Neural cell (in vitro differentiated cells): ENCODE measurements at regions not wholly inside any gene's neighbourhood (a gene's known extent, or its start where the extent isn't known, plus 50 kb on each side); places are given as distances from the start of the nearest gene placed in this dataset.

Experiments
- H2AFZ ChIP-seq: fragments of 200-600, 300-800 bp; sonication (generic), shearing (Covaris generic); 2 replicates; pipeline ENCODE4 v1.6.0; 2014; ENCODE audit warnings: low read depth, mild to moderate bottlenecking, antibody characterized with exemption, low read length, moderate library complexity
- H3F3A ChIP-seq: fragments of 200-600 bp; shearing (Covaris generic); 2 replicates; pipeline ENCODE4 v1.6.1; 2016; ENCODE audit warnings: mild to moderate bottlenecking, moderate library complexity, mixed read lengths, antibody characterized with exemption, low read length; ENCODE audit not compliant: insufficient read depth, poor library complexity, severe bottlenecking
- H3K27ac ChIP-seq: fragments of 200-600, 300-800 bp; sonication (generic), shearing (Covaris generic); 2 replicates; pipeline ENCODE4 v1.5.1; 2014; ENCODE audit warnings: mild to moderate bottlenecking, low read length, moderate library complexity
- H3K27me3 ChIP-seq: fragments of 300-800, 200-600 bp; sonication (generic), shearing (Covaris generic); 2 replicates; pipeline ENCODE4 v1.6.0; 2014; ENCODE audit warnings: mild to moderate bottlenecking, low read depth, low read length, moderate library complexity; ENCODE audit not compliant: insufficient read depth
- H3K36me3 ChIP-seq: fragments of 300-800, 200-600 bp; sonication (generic), shearing (Covaris generic); 2 replicates; pipeline ENCODE4 v1.5.1; 2014; ENCODE audit warnings: mild to moderate bottlenecking, antibody characterized with exemption, low read length, moderate library complexity; ENCODE audit not compliant: insufficient read depth
- H3K4me2 ChIP-seq: fragments of 300-800, 200-600 bp; sonication (generic), shearing (Covaris generic); 2 replicates; pipeline ENCODE4 v1.6.0; 2014; ENCODE audit warnings: mild to moderate bottlenecking, low read length
- H3K4me3 ChIP-seq: fragments of 300-800, 200-600 bp; sonication (generic), shearing (Covaris generic); 2 replicates; pipeline ENCODE4 v1.5.1; 2014; ENCODE audit warnings: mild to moderate bottlenecking, low read length, moderate library complexity
- H3K79me2 ChIP-seq: fragments of 200-600 bp; shearing (Covaris generic); replicated peaks from 2 replicates; pipeline ENCODE4 v1.6.0; 2014; ENCODE audit warnings: mild to moderate bottlenecking, low read length, moderate library complexity; ENCODE audit not compliant: insufficient read depth
- H3K9ac ChIP-seq: fragments of 300-800, 200-600 bp; sonication (generic), shearing (Covaris generic); 2 replicates; pipeline ENCODE4 v1.6.1; 2016; ENCODE audit warnings: mild to moderate bottlenecking, low read length, mixed read lengths
- H3K9me2 ChIP-seq: fragments of 200-600 bp; shearing (Covaris generic); 2 replicates; pipeline ENCODE4 v1.6.1; 2016; ENCODE audit warnings: mild to moderate bottlenecking, low read length, mixed read lengths; ENCODE audit not compliant: insufficient read depth
- H3K9me3 ChIP-seq: fragments of 200-600, 300-800 bp; sonication (generic), shearing (Covaris generic); 2 replicates; pipeline ENCODE4 v1.6.1; 2016; ENCODE audit warnings: mild to moderate bottlenecking, mixed run types, low read length, moderate library complexity, mixed read lengths
- H4K20me1 ChIP-seq: fragments of 200-600 bp; shearing (Covaris generic); 2 replicates; pipeline ENCODE4 v1.6.1; 2016; ENCODE audit warnings: mild to moderate bottlenecking, mixed run types; ENCODE audit not compliant: insufficient read depth
- CTCF ChIP-seq: fragments of 450-650 bp; IDR thresholded peaks from 2 replicates; pipeline ENCODE4 v1.5.1; 2014; ENCODE audit warnings: antibody characterized with exemption, mild to moderate bottlenecking, moderate library complexity; ENCODE audit not compliant: poor library complexity, severe bottlenecking
- EP300 ChIP-seq: fragments of 450-650 bp; conservative IDR thresholded peaks from 2 replicates; pipeline ENCODE4 v1.6.1; 2014; ENCODE audit warnings: antibody characterized with exemption, mild to moderate bottlenecking, moderate library complexity; ENCODE audit not compliant: poor library complexity, severe bottlenecking
- EZH2 ChIP-seq: fragments of 200-600, 300-800 bp; shearing (Covaris generic), sonication (generic); IDR thresholded peaks from 2 replicates; pipeline ENCODE4 v1.6.1; 2014; ENCODE audit warnings: antibody characterized with exemption, low read length, borderline replicate concordance, mild to moderate bottlenecking; ENCODE audit not compliant: insufficient read depth, poor library complexity, severe bottlenecking
- MXI1 ChIP-seq: fragments of 450-650 bp; conservative IDR thresholded peaks from 2 replicates; pipeline ENCODE4 v1.6.1; 2014; ENCODE audit warnings: antibody characterized with exemption, mild to moderate bottlenecking; ENCODE audit not compliant: poor library complexity, severe bottlenecking
- POLR2AphosphoS5 ChIP-seq: IDR thresholded peaks from 2 replicates; pipeline ENCODE4 v1.6.1; 2012
- RAD21 ChIP-seq: fragments of 450-650 bp; conservative IDR thresholded peaks from 2 replicates; pipeline ENCODE4 v1.6.1; 2014; ENCODE audit warnings: antibody characterized with exemption, mild to moderate bottlenecking, moderate library complexity
- REST ChIP-seq: IDR thresholded peaks from 2 replicates; pipeline ENCODE4 v1.6.1; 2012; ENCODE audit warnings: borderline replicate concordance
- SMC3 ChIP-seq: fragments of 450-650 bp; conservative IDR thresholded peaks from 2 replicates; pipeline ENCODE4 v1.6.1; 2014; ENCODE audit warnings: antibody characterized with exemption, mild to moderate bottlenecking, moderate library complexity; ENCODE audit not compliant: poor library complexity
- TAF1 ChIP-seq: IDR thresholded peaks from 2 replicates; pipeline ENCODE4 v1.6.1; 2012; ENCODE audit warnings: low read depth

GRCh38 chr10:33573606-33574005 is 239.1 kb upstream of the NRP1 start:
- Histone ChIP-seq H2AFZ (no peak overlapping the region), H3K27me3 (no peaks in the 10 kb centered on the region), H3K9me2 (no peaks in the 10 kb centered on the region), H4K20me1 (no peaks in the 10 kb centered on the region), H3K79me2 (no peaks in the 10 kb centered on the region), H3K9ac (no peak overlapping the region), H3K36me3 (no peaks in the 10 kb centered on the region), H3K27ac (no peak overlapping the region), H3F3A (no peaks in the 10 kb centered on the region), H3K9me3 (no peaks in the 10 kb centered on the region), H3K4me2 (no peak overlapping the region), H3K4me3 (no peak overlapping the region)
- no peak for TF ChIP-seq TAF1
- no peak for TF ChIP-seq EZH2
- no peak for TF ChIP-seq CTCF
- no peak for TF ChIP-seq EP300
- no peak for TF ChIP-seq MXI1
- no peak for TF ChIP-seq REST
- TF ChIP-seq POLR2AphosphoS5, result no peak
- no peak for TF ChIP-seq RAD21
- TF ChIP-seq SMC3, result no peak

- no peaks in the 10 kb centered on the region for H3K79me2 ChIP-seq
- H3K4me3 ChIP-seq, result no peak overlapping the region
- no peaks in the 10 kb centered on the region for H3K9me2 ChIP-seq
- H3K36me3 ChIP-seq, result no peaks in the 10 kb centered on the region
- no peaks in the 10 kb centered on the region for H3F3A ChIP-seq
- no peak overlapping the region for H3K4me2 ChIP-seq
- H4K20me1 ChIP-seq, result no peaks in the 10 kb centered on the region
- no peaks in the 10 kb centered on the region for H3K27me3 ChIP-seq
- H3K9ac ChIP-seq, result no peak overlapping the region
- no peak overlapping the region for H2AFZ ChIP-seq
- H3K9me3 ChIP-seq, result no peaks in the 10 kb centered on the region
- H3K27ac ChIP-seq, result no peak overlapping the region
- no peak for TF ChIP-seq EP300
Measured at GRCh38 chr10:33571616-33572015, 237.1 kb upstream of the NRP1 start.

GRCh38 chr10:33570495-33570894 is 236.0 kb upstream of the NRP1 start:
- Histone ChIP-seq H3F3A (no peaks in the 10 kb centered on the region), H4K20me1 (no peaks in the 10 kb centered on the region), H3K27ac (no peak overlapping the region), H3K79me2 (no peaks in the 10 kb centered on the region), H3K36me3 (no peaks in the 10 kb centered on the region), H3K4me2 (no peak overlapping the region), H3K27me3 (no peaks in the 10 kb centered on the region), H3K4me3 (no peak overlapping the region), H3K9me3 (no peaks in the 10 kb centered on the region), H3K9ac (no peak overlapping the region), H2AFZ (no peak overlapping the region), H3K9me2 (no peaks in the 10 kb centered on the region)
- no peak for TF ChIP-seq MXI1
